AG04450 (cell line): ENCODE measurements at regions not wholly inside any gene's neighbourhood (a gene's known extent, or its start where the extent isn't known, plus 50 kb on each side); places are given as distances from the start of the nearest gene placed in this dataset.
"Not testable (repeated sequence)": the region's sequence is repeated elsewhere in the genome, so short reads cannot be mapped to it uniquely, and the experiment has no call there.

Experiments used
- CTCF ChIA-PET: fragments of 300-600, 350-600 bp; formaldehyde crosslinking; extraction: SDS; loops from one replicate; lab custom pipeline; 2022; ENCODE audit warnings: antibody characterized with exemption, inconsistent platforms; lab: Charles Lee
- POLR2A ChIA-PET: fragments of 350-600 bp; formaldehyde crosslinking; extraction: SDS; loops from one replicate; lab custom pipeline; 2021; ENCODE audit warnings: antibody characterized with exemption, inconsistent platforms; lab: Yijun Ruan, JAX
- DNase-seq: peaks from one replicate; pipeline ENCODE4 v3.0.0-alpha.2; 2011; ENCODE audit warnings: low read depth, low spot score
- H3K27ac ChIP-seq: one replicate; pipeline ENCODE4 v1.5.1; 2012; ENCODE audit warnings: low read depth, low read length, control low read depth
- H3K27me3 ChIP-seq: one replicate; pipeline ENCODE4 v1.6.0; 2012; ENCODE audit warnings: low read length; ENCODE audit not compliant: control insufficient read depth, insufficient read depth
- H3K4me3 ChIP-seq: 2 replicates; pipeline ENCODE4 v1.5.1; 2011; ENCODE audit warnings: mild to moderate bottlenecking, low read depth, low read length, control low read depth
- H3K9me3 ChIP-seq: 2 replicates; pipeline ENCODE4 v1.5.1; 2012; ENCODE audit warnings: low read length; ENCODE audit not compliant: control insufficient read depth, insufficient read depth
- CTCF ChIP-seq: IDR thresholded peaks from 2 replicates; pipeline ENCODE4 v1.5.1; 2011; ENCODE audit warnings: low read depth, low read length, control low read depth, inconsistent platforms

DNA sequence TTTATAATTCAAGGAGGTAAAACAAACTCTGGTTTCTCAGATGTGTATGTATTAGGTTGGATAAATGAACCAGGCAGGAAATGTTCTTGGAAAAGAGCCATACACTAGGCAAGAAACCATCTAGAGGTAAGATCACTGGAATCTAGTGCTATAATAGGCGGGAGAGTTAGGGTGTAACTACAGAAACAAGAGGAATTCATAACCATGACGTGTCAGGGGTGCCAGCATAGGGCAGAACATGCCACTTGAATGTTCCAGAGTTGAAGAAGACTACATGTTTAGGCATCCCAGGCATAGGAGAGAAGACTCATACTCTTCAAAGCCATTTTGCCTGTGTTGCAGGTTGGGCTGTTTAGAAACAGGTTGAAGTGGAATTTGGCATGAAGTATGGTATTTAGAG, 198.7 kb downstream of the CCNG2 start:
- ChIA-PET CTCF (interaction anchor here (4.7 kb wide), 1 partner anchor 115 kb away, joined by 53 read pairs; no protein-coding TSS in a partner anchor), POLR2A (no interaction called here)
- H3K27me3 ChIP-seq, result peaks cover 3% of the 10 kb centered on the region
- no peak overlapping the region for H3K27ac ChIP-seq
- TF ChIP-seq CTCF, result no peak
- DNase-seq, result no peak
- no peaks in the 10 kb centered on the region for H3K9me3 ChIP-seq
- no peak overlapping the region for H3K4me3 ChIP-seq

DNA sequence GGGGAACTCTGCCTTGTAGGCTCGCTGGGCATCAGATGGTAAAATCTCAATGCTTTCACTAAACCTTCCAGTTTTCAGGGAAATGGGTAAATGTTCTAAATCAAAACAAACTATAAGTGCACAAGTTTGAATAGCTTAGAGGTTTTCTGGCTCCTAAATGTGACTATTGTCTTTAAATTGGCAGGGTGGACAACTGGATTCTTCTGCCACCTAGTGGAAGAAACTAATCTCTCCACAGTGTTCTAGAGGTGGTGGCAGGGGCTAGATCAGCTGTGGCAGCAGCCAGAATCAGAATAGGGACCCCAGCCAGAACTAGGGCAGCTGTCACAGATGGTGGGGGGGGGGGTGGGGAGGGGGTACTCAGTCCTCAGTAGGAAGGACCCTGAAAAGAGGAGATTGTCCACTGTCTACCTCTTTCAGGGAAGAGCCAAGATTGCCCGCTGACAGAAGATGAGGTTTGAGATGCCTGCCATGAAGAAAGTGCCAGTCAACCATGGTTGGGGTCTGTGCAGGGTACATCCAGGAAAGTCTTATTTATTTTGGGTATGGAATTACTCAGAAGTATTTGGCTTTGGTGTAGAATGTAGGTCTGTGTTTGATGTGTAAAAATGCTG, 201.4 kb downstream of the CCNG2 start:
- H3K27ac ChIP-seq, result no peak overlapping the region
- H3K4me3 ChIP-seq, result no peak overlapping the region
- no peak for DNase-seq
- peak; percentile 72 for TF ChIP-seq CTCF
- POLR2A ChIA-PET, result no interaction called here
- H3K9me3 ChIP-seq, result no peaks in the 10 kb centered on the region
- CTCF ChIA-PET, result interaction anchor here (0.6 to 4.7 kb wide), 29 partner anchors 8 to 930 kb away, joined by 3 to 53 read pairs (median 5); partner anchors contain the start of gene SHROOM3
- H3K27me3 ChIP-seq, result peaks cover 8% of the 10 kb centered on the region

GRCh38 chr4:77360451-77360850, 203.4 kb downstream of the CCNG2 start:
- TF ChIP-seq CTCF, result no peak
- Histone ChIP-seq H3K9me3 (no peaks in the 10 kb centered on the region), H3K27me3 (peaks cover 8% of the 10 kb centered on the region), H3K4me3 (no peak overlapping the region), H3K27ac (no peak overlapping the region)
- POLR2A ChIA-PET, result no interaction called here
- DNase-seq, result no peak
- CTCF ChIA-PET, result interaction anchor here (1.2 to 4.7 kb wide), 4 partner anchors 11 to 265 kb away, joined by 3 to 53 read pairs (median 12); no protein-coding TSS in a partner anchor

DNA sequence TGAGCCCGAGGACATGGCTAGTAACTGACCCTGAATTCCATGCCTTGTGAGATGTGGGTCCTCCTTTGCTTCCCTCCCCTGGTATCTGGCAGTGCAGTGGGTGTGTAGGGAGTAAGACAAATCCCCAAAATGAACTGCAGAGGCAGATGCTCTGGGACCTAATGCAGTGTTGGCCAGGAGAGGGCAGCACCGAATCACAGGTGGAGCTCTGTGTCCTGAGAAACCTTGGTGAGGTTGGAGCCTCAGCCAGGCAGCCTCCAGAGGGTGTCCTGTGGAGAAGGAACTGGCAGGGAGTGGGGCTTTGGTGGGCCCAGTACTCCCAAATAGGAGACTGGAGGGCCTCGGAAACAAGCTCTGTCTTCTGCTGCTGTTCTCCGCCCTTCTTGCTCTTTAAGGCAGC, 209.9 kb downstream of the CCNG2 start:
- H3K27ac ChIP-seq, result not testable (repeated sequence)

GRCh38 chr4:77367638-77368037, 210.6 kb downstream of the CCNG2 start:
- Histone ChIP-seq H3K9me3 (no peaks in the 10 kb centered on the region), H3K27ac (no peak overlapping the region), H3K4me3 (no peak overlapping the region), H3K27me3 (peaks cover 2% of the 10 kb centered on the region)
- no peak for TF ChIP-seq CTCF
- POLR2A ChIA-PET, result no interaction called here
- DNase-seq, result no peak
- CTCF ChIA-PET, result interaction anchor here (0.6 kb wide), 1 partner anchor 171 kb away, joined by 3 read pairs; no protein-coding TSS in a partner anchor

More for the DNA sequence above, 209.9 kb downstream of the CCNG2 start:
- H3K4me3 ChIP-seq, H3K27me3 ChIP-seq, H3K9me3 ChIP-seq, POLR2A ChIA-PET, DNase-seq: not testable (repeated sequence)
- CTCF ChIA-PET, result interaction anchor here (0.8 to 1.6 kb wide), 5 partner anchors 9 to 495 kb away, joined by 4 to 7 read pairs (median 5); partner anchors contain the start of gene MRPL1
